OCI-LY3 (cell line): ENCODE measurements at regions not wholly inside any gene's neighbourhood (a gene's known extent, or its start where the extent isn't known, plus 50 kb on each side); places are given as distances from the start of the nearest gene placed in this dataset.

Experiments
- H2AFZ ChIP-seq: fragments of 200-600, 300-600 bp; shearing (Covaris generic); 2 replicates; pipeline ENCODE4 v1.6.0; 2014; ENCODE audit warnings: antibody characterized with exemption, low read depth, low read length
- H3K27ac ChIP-seq: fragments of 200-600, 300-600 bp; sonication (generic); 2 replicates; pipeline ENCODE4 v1.5.1; 2014; ENCODE audit warnings: mild to moderate bottlenecking, low read length, moderate library complexity, mixed read lengths
- H3K27me3 ChIP-seq: fragments of 200-600, 300-600 bp; sonication (generic); 2 replicates; pipeline ENCODE4 v1.6.1; 2014; ENCODE audit warnings: low read depth, low read length, mixed read lengths
- H3K36me3 ChIP-seq: fragments of 200-600, 300-600 bp; sonication (generic); replicated peaks from 2 replicates; pipeline ENCODE3; 2014; ENCODE audit warnings: low read depth, low read length, mixed read lengths
- H3K4me1 ChIP-seq: fragments of 300-600, 200-600 bp; sonication (generic); 2 replicates; pipeline ENCODE4 v1.6.1; 2014; ENCODE audit warnings: low read length, mixed read lengths
- H3K4me2 ChIP-seq: fragments of 200-600, 300-600 bp; sonication (generic); 2 replicates; pipeline ENCODE4 v1.6.1; 2014; ENCODE audit warnings: low read length, mixed read lengths
- H3K4me3 ChIP-seq: fragments of 300-600, 200-600 bp; sonication (generic); 2 replicates; pipeline ENCODE4 v1.5.1; 2014; ENCODE audit warnings: antibody characterized with exemption, mild to moderate bottlenecking, low read length, moderate library complexity
- H3K79me2 ChIP-seq: fragments of 300-600, 200-600 bp; shearing (Covaris generic); 2 replicates; pipeline ENCODE4 v1.6.1; 2014; ENCODE audit warnings: mild to moderate bottlenecking, low read length, mixed read lengths
- H3K9ac ChIP-seq: fragments of 300-600, 200-600 bp; shearing (Covaris generic); 2 replicates; pipeline ENCODE4 v1.6.0; 2014; ENCODE audit warnings: mild to moderate bottlenecking, low read length, moderate library complexity
- H3K9me3 ChIP-seq: fragments of 200-600, 300-600 bp; shearing (Covaris generic); 2 replicates; pipeline ENCODE4 v1.6.1; 2014; ENCODE audit warnings: low read length, mixed read lengths; ENCODE audit not compliant: insufficient read depth
- H4K20me1 ChIP-seq: fragments of 200-600, 300-600 bp; sonication (generic); 2 replicates; pipeline ENCODE4 v1.6.1; 2016; ENCODE audit warnings: low read length, mixed read lengths; ENCODE audit not compliant: insufficient read depth
- CTCF ChIP-seq: fragments of 200-600, 300-600 bp; sonication (generic); IDR thresholded peaks from 2 replicates; pipeline ENCODE4 v1.5.1; 2014; ENCODE audit warnings: antibody characterized with exemption, low read length, low read depth
- EZH2phosphoT487 ChIP-seq: fragments of 200-600 bp; shearing (Covaris generic); IDR thresholded peaks from 2 replicates; pipeline ENCODE4 v1.6.1; 2018; ENCODE audit warnings: antibody characterized with exemption, mixed run types, low read depth

- Histone ChIP-seq H3K27me3 (peaks cover 6% of the 10 kb centered on the region; the same call in 1 of the 2 replicates), H3K36me3 (no peaks in the 10 kb centered on the region), H3K4me2 (no peak overlapping the region), H3K4me3 (no peak overlapping the region), H3K79me2 (no peaks in the 10 kb centered on the region), H3K9me3 (no peaks in the 10 kb centered on the region), H2AFZ (no peak overlapping the region), H3K4me1 (no peaks in the 10 kb centered on the region), H3K27ac (no peak overlapping the region), H4K20me1 (no peaks in the 10 kb centered on the region), H3K9ac (no peak overlapping the region)
- TF ChIP-seq CTCF (no peak), EZH2phosphoT487 (no peak)
Measured at GRCh38 chr19:29019403-29019802, 193.5 kb downstream of the UQCRFS1 start.

DNA sequence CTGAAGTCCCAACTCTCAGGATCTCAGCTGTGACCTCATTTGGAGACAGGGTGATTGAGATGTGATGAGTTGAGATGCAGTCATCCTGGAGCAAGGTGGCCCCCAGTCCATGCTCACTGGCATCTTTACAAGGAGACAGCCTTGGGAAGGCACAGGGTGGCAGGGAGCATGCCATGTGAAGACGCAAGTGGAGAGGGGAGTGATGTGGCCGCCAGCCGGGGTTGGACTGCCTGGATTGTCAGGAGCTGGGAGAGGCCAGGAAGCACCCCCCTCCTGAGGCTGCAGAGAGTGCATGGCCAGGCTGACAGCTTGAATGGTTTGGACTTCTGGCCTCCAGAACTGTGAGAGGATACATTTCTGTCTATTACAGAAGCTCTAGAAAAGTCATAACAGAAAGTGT, 194.4 kb downstream of the UQCRFS1 start:
- no peaks in the 10 kb centered on the region for H3K36me3 ChIP-seq
- no peaks in the 10 kb centered on the region for H3K79me2 ChIP-seq
- H4K20me1 ChIP-seq: no peaks in the 10 kb centered on the region
- TF ChIP-seq CTCF (no peak), EZH2phosphoT487 (no peak)
- no peak overlapping the region for H3K4me2 ChIP-seq
- no peak overlapping the region for H3K9ac ChIP-seq
- peaks cover 4% of the 10 kb centered on the region; the same call in 1 of the 2 replicates for H3K27me3 ChIP-seq
- H2AFZ ChIP-seq: no peak overlapping the region
- H3K27ac ChIP-seq: no peak overlapping the region
- no peaks in the 10 kb centered on the region for H3K9me3 ChIP-seq
- H3K4me1 ChIP-seq: no peaks in the 10 kb centered on the region
- H3K4me3 ChIP-seq: no peak overlapping the region

- no peak overlapping the region for H3K4me3 ChIP-seq
- no peaks in the 10 kb centered on the region for H3K36me3 ChIP-seq
- H3K4me1 ChIP-seq: no peaks in the 10 kb centered on the region
- TF ChIP-seq EZH2phosphoT487: no peak
- no peak for TF ChIP-seq CTCF
- H3K79me2 ChIP-seq: no peaks in the 10 kb centered on the region
- peaks cover 5% of the 10 kb centered on the region; the same call in 1 of the 2 replicates for H3K27me3 ChIP-seq
- no peak overlapping the region for H3K4me2 ChIP-seq
- H2AFZ ChIP-seq: no peak overlapping the region
- no peak overlapping the region for H3K27ac ChIP-seq
- H3K9ac ChIP-seq: no peak overlapping the region
- no peaks in the 10 kb centered on the region for H3K9me3 ChIP-seq
- no peaks in the 10 kb centered on the region for H4K20me1 ChIP-seq
Measured at GRCh38 chr19:29017788-29018187, 195.2 kb downstream of the UQCRFS1 start.

GRCh38 chr19:29016926-29017760, 195.8 kb downstream of the UQCRFS1 start:
- Histone ChIP-seq H3K79me2 (no peaks in the 10 kb centered on the region), H3K27ac (no peak overlapping the region), H3K27me3 (peaks cover 9% of the 10 kb centered on the region; the same call in 1 of the 2 replicates), H3K4me2 (no peak overlapping the region), H3K36me3 (no peaks in the 10 kb centered on the region), H3K4me3 (no peak overlapping the region), H4K20me1 (no peaks in the 10 kb centered on the region), H3K9ac (no peak overlapping the region), H3K4me1 (no peaks in the 10 kb centered on the region), H3K9me3 (no peaks in the 10 kb centered on the region), H2AFZ (no peak overlapping the region)
- TF ChIP-seq CTCF (no peak), EZH2phosphoT487 (no peak)
